H1 (cell line): ENCODE measurements at regions not wholly inside any gene's neighbourhood (a gene's known extent, or its start where the extent isn't known, plus 50 kb on each side); places are given as distances from the start of the nearest gene placed in this dataset.

Source experiments
- CTCF ChIA-PET: fragments of 300-600 bp; sonication (Branson Sonifier 250); formaldehyde crosslinking; loops from one replicate; lab custom pipeline; 2021; ENCODE audit not compliant: partially characterized antibody; lab: Charles Lee
- POLR2A ChIA-PET: fragments of 300-600 bp; sonication (Branson Sonifier 250); formaldehyde crosslinking; loops from one replicate; lab custom pipeline; 2021; ENCODE audit warnings: inconsistent platforms; ENCODE audit not compliant: partially characterized antibody; lab: Charles Lee
- DNase-seq, 2 experiments: peaks; one replicate each; pipeline versions ENCODE4 v3.0.0 to v3.0.0-alpha.2; 2010 to 2022; ENCODE audit warnings: low spot score in 2 of 2, low read depth in 1 of 2, mixed read lengths in 1 of 2
- FAIRE-seq: peaks from 2 replicates; lab custom pipeline; 2011; peaks lifted over from hg19 to GRCh38; lab: Jason Lieb, UNC
- H2AFZ ChIP-seq: 2 replicates; pipeline ENCODE4 v1.8.1; 2012; ENCODE audit warnings: low read length, inconsistent platforms
- H2AK5ac ChIP-seq: 2 replicates; pipeline ENCODE4 v1.6.1; 2013; ENCODE audit warnings: low read depth, low read length
- H2BK120ac ChIP-seq: replicated peaks from 2 replicates; pipeline ENCODE3; 2013; ENCODE audit warnings: low read depth, low read length, inconsistent platforms
- H2BK12ac ChIP-seq: 2 replicates; pipeline ENCODE4 v1.6.1; 2013; ENCODE audit warnings: low read depth, low read length
- H2BK15ac ChIP-seq: 2 replicates; pipeline ENCODE4 v1.6.1; 2013; ENCODE audit warnings: low read length
- H2BK20ac ChIP-seq: 2 replicates; pipeline ENCODE4 v1.6.1; 2013; ENCODE audit warnings: low read length
- H2BK5ac ChIP-seq: 2 replicates; pipeline ENCODE4 v1.6.1; 2013; ENCODE audit warnings: low read depth, low read length
- H3K14ac ChIP-seq: 2 replicates; pipeline ENCODE4 v1.6.1; 2013; ENCODE audit warnings: inconsistent platforms; ENCODE audit not compliant: insufficient read length
- H3K18ac ChIP-seq: 2 replicates; pipeline ENCODE4 v1.6.1; 2013; ENCODE audit warnings: low read length; ENCODE audit errors: extremely low read depth
- H3K23ac ChIP-seq: 2 replicates; pipeline ENCODE4 v1.6.1; 2013; ENCODE audit warnings: inconsistent platforms; ENCODE audit not compliant: insufficient read length
- H3K23me2 ChIP-seq: 2 replicates; pipeline ENCODE4 v1.6.1; 2013; ENCODE audit warnings: low read depth, low read length
- H3K27ac ChIP-seq: 2 replicates; pipeline ENCODE4 v1.6.1; 2011; ENCODE audit warnings: low read depth, low read length, inconsistent platforms
- H3K27me3 ChIP-seq, 4 experiments: replicated peaks in 1 of 4; 1 replicate in 1 of 4; 2 replicates in 3 of 4; pipeline versions ENCODE4 v1.6.1 to v1.8.1; 2011 to 2013; ENCODE audit warnings: low read length in 3 of 4, mild to moderate bottlenecking in 3 of 4, inconsistent platforms in 2 of 4, mixed read lengths in 2 of 4, moderate library complexity in 1 of 4; ENCODE audit not compliant: control insufficient read depth in 3 of 4, insufficient read depth in 3 of 4; ENCODE audit errors: extremely low read depth in 1 of 4
- H3K36me3 ChIP-seq, 4 experiments: 2 replicates each; pipeline versions ENCODE4 v1.6.1 to v1.8.1; 2011 to 2013; ENCODE audit warnings: mild to moderate bottlenecking in 4 of 4, low read length in 3 of 4, moderate library complexity in 2 of 4, control low read depth in 1 of 4, inconsistent platforms in 1 of 4; ENCODE audit not compliant: insufficient read depth in 4 of 4, control insufficient read depth in 2 of 4
- H3K4ac ChIP-seq: replicated peaks from 2 replicates; pipeline ENCODE3; 2013; ENCODE audit warnings: low read length, low read depth, mixed read lengths, inconsistent platforms; ENCODE audit not compliant: insufficient read length
- H3K4me1 ChIP-seq, 4 experiments: replicated peaks in 1 of 4; 1 replicate in 1 of 4; 2 replicates in 3 of 4; pipeline versions ENCODE4 v1.6.1 to v1.8.1; 2011 to 2013; ENCODE audit warnings: low read length in 3 of 4, inconsistent platforms in 2 of 4, mixed read lengths in 1 of 4; ENCODE audit not compliant: insufficient read depth in 4 of 4, control insufficient read depth in 3 of 4
- H3K4me2 ChIP-seq, 2 experiments: 2 replicates each; pipeline versions ENCODE4 v1.6.1 to v1.8.1; 2011 to 2013; ENCODE audit warnings: low read depth in 2 of 2, low read length in 2 of 2, control low read depth in 1 of 2, inconsistent platforms in 1 of 2, mild to moderate bottlenecking in 1 of 2; ENCODE audit not compliant: insufficient read depth in 1 of 2
- H3K4me3 ChIP-seq, 4 experiments: fragments of 200-600, 300-600 bp in 1 of 4; sonication (generic), shearing (Covaris generic), sonication (Bioruptor Twin) in 1 of 4; 2 replicates each; pipeline versions ENCODE4 v1.5.1 to v1.8.1; 2011 to 2016; ENCODE audit warnings: low read length in 4 of 4, low read depth in 3 of 4, control low read depth in 2 of 4, inconsistent platforms in 2 of 4, mild to moderate bottlenecking in 2 of 4, mixed read lengths in 1 of 4, moderate library complexity in 1 of 4; ENCODE audit not compliant: insufficient read depth in 2 of 4; ENCODE audit errors: extremely low read depth in 1 of 4
- H3K56ac ChIP-seq: replicated peaks from 2 replicates; pipeline ENCODE3; 2013; ENCODE audit warnings: low read depth, mild to moderate bottlenecking, mixed read lengths, low read length, inconsistent platforms; ENCODE audit not compliant: insufficient read length
- H3K79me1 ChIP-seq: 2 replicates; pipeline ENCODE4 v1.6.1; 2013; ENCODE audit warnings: low read depth, low read length, control low read depth
- H3K79me2 ChIP-seq, 2 experiments: 2 replicates each; pipeline versions ENCODE4 v1.6.1 to v1.8.1; 2012 to 2013; ENCODE audit warnings: low read length in 2 of 2, mild to moderate bottlenecking in 2 of 2, inconsistent platforms in 1 of 2; ENCODE audit not compliant: insufficient read depth in 2 of 2, control insufficient read depth in 1 of 2
- H3K9ac ChIP-seq, 4 experiments: replicated peaks in 1 of 4; 1 replicate in 1 of 4; 2 replicates in 3 of 4; pipeline versions ENCODE4 v1.6.1 to v1.8.1; 2011 to 2013; ENCODE audit warnings: low read depth in 3 of 4, low read length in 3 of 4, control low read depth in 2 of 4, mild to moderate bottlenecking in 2 of 4, moderate library complexity in 2 of 4, inconsistent platforms in 1 of 4; ENCODE audit errors: extremely low read depth in 1 of 4
- H3K9me3 ChIP-seq, 2 experiments: 2 replicates each; pipeline versions ENCODE4 v1.6.1 to v1.8.1; 2012 to 2013; ENCODE audit warnings: mild to moderate bottlenecking in 2 of 2, moderate library complexity in 2 of 2, control low read depth in 1 of 2, inconsistent platforms in 1 of 2, low read depth in 1 of 2, low read length in 1 of 2, mixed read lengths in 1 of 2; ENCODE audit not compliant: insufficient read depth in 2 of 2
- H4K20me1 ChIP-seq, 2 experiments: replicated peaks in 1 of 2; 2 replicates each; pipeline versions ENCODE3 to v1.8.1; 2011 to 2013; ENCODE audit warnings: inconsistent platforms in 2 of 2, low read length in 2 of 2, mild to moderate bottlenecking in 1 of 2; ENCODE audit not compliant: insufficient read depth in 2 of 2, control insufficient read depth in 1 of 2
- H4K5ac ChIP-seq: 2 replicates; pipeline ENCODE4 v1.6.1; 2013; ENCODE audit warnings: low read length, low read depth, mixed read lengths, inconsistent platforms; ENCODE audit not compliant: insufficient read length
- H4K8ac ChIP-seq: 2 replicates; pipeline ENCODE4 v1.8.0; 2013; ENCODE audit warnings: mild to moderate bottlenecking, moderate library complexity, low read length, inconsistent platforms; ENCODE audit not compliant: insufficient read depth; ENCODE audit errors: extremely low read depth
- H4K91ac ChIP-seq: replicated peaks from 2 replicates; pipeline ENCODE3; 2013; ENCODE audit warnings: low read length, mixed read lengths, inconsistent platforms; ENCODE audit not compliant: insufficient read length
- CTCF ChIP-seq, 3 experiments: IDR thresholded peaks; 1 replicate in 2 of 3; 2 replicates in 1 of 3; pipeline versions ENCODE4 v1.5.1 to v1.6.1; 2011; ENCODE audit warnings: low read length in 3 of 3, mild to moderate bottlenecking in 3 of 3, inconsistent platforms in 2 of 3, low read depth in 1 of 3, moderate library complexity in 1 of 3; ENCODE audit not compliant: insufficient read depth in 1 of 3; ENCODE audit errors: control extremely low read depth in 1 of 3
- EZH2 ChIP-seq: fragments of 200-600 bp; sonication (generic); IDR thresholded peaks from 2 replicates; pipeline ENCODE4 v1.7.1; 2012; ENCODE audit warnings: low read depth, mild to moderate bottlenecking, moderate library complexity, low read length, inconsistent platforms; ENCODE audit not compliant: severe bottlenecking
- NRF1 ChIP-seq: IDR thresholded peaks from 2 replicates; pipeline ENCODE4 v1.6.1; 2011; ENCODE audit warnings: mild to moderate bottlenecking, low read depth, low read length, improper control_type of control experiment
- RAD21 ChIP-seq, 2 experiments: IDR thresholded peaks in 1 of 2; conservative IDR thresholded peaks in 1 of 2; 2 replicates each; pipeline ENCODE4 v1.6.1; 2011; ENCODE audit warnings: low read depth in 2 of 2, low read length in 2 of 2, improper control_type of control experiment in 1 of 2, inconsistent platforms in 1 of 2, mild to moderate bottlenecking in 1 of 2, moderate library complexity in 1 of 2
- WGBS, 2 experiments: shearing (Covaris generic) in 1 of 2; methylation state at CpG; one replicate each; pipeline versions ENCODE4 v1.1.6 to v1.1.7; 2013 to 2015; ENCODE audit warnings: low lambda C conversion rate in 2 of 2, mixed read lengths in 2 of 2, inconsistent platforms in 1 of 2, low coverage in 1 of 2, missing lambda C conversion rate in 1 of 2; ENCODE audit not compliant: insufficient replicate concordance in 2 of 2, insufficient coverage in 1 of 2, insufficient read length in 1 of 2; ENCODE audit errors: extremely low coverage in 1 of 2, missing lambda C conversion rate in 1 of 2; 5-methylcytosine and 5-hydroxymethylcytosine counted together

DNA sequence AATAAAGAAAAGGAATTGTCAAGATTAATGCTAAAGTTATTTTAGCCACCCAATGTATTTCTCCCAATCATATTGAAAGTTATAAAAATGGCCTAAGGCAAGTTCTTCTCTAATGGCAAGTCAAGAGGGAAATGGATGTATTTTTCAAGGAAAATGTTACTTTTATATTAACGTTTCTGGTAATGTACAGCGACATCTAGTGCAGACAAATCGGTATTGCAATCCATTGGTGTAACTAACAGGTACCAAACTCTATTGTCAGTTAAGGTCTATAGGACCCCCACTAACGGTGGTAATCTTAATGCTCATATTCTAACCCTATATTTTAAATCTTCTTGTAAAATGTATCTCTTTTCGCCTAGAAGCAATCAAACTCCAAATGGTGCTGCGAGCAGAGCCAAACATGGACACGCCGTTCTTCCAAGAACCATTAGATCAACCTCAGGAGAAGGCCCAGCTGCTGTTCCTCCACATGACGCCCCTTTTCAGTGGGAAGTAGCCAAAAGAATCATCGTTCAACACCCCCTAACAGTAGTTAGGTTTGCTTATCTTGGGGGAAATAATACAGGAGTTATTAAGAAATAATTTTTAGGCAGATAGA is 98.5 kb upstream of the PABPC3 start:
- Histone ChIP-seq H3K18ac (no peak overlapping the region), H2BK20ac (no peak overlapping the region), H3K4me2 (no peak overlapping the region), H4K5ac (no peak overlapping the region), H2BK15ac (peak overlapping the region; percentile 88; the same call in 1 of the 2 replicates), H3K14ac (no peak overlapping the region), H3K27me3 (no peaks in the 10 kb centered on the region), H3K4me3 (no peak overlapping the region), H4K8ac (no peak overlapping the region), H4K20me1 (no peaks in the 10 kb centered on the region), H2AK5ac (no peak overlapping the region), H3K4ac (no peak overlapping the region), H2BK5ac (no peak overlapping the region), H3K9ac (no peak overlapping the region), H3K79me1 (no peaks in the 10 kb centered on the region), H2BK120ac (no peak overlapping the region), H3K4me1 (no peaks in the 10 kb centered on the region; a peak in 1 of 7 replicates), H4K91ac (no peak overlapping the region), H3K23ac (no peak overlapping the region), H3K79me2 (no peaks in the 10 kb centered on the region), H3K56ac (no peak overlapping the region), H3K27ac (no peak overlapping the region), H3K23me2 (no peaks in the 10 kb centered on the region), H2BK12ac (no peak overlapping the region), H2AFZ (no peak overlapping the region), H3K9me3 (no peaks in the 10 kb centered on the region), H3K36me3 (no peaks in the 10 kb centered on the region)
- CTCF ChIA-PET = interaction anchor here (0.8 to 1.4 kb wide), 7 partner anchors 9 to 556 kb away, joined by 3 to 4 read pairs (median 3); no protein-coding TSS in a partner anchor
- DNase-seq = no peak
- FAIRE-seq = peak; percentile 94
- TF ChIP-seq CTCF (IDR thresholded peaks at IDR 0.05; ENCODE audit: control extremely low read depth in 1 of 3, insufficient read depth in 1 of 3, low read depth in 1 of 3, low read length in 3 of 3) = peak in 2 of 3 experiments; percentile 31 to 63; a peak in 2 of 4 replicates
- TF ChIP-seq RAD21 (IDR thresholded peaks at IDR 0.05 in 1 of 2, conservative IDR thresholded peaks at IDR 0.05 in 1 of 2; ENCODE audit: low read depth in 2 of 2, low read length in 2 of 2) = peak; percentile 60 to 61
- no peak for TF ChIP-seq EZH2
- TF ChIP-seq NRF1 = no peak
- WGBS, 2 experiments = 45% methylated on average over 10 of the region's 10 CpGs; no CpG with 5 or more reads in 1 of the 2 experiments
- POLR2A ChIA-PET = no interaction called here
